Daoy (cell line): ENCODE measurements at regions not wholly inside any gene's neighbourhood (a gene's known extent, or its start where the extent isn't known, plus 50 kb on each side); places are given as distances from the start of the nearest gene placed in this dataset.
A peak's percentile ranks its signal among the peaks of the same experiment; 100 is the strongest.
"Not testable (repeated sequence)": the region's sequence is repeated elsewhere in the genome, so short reads cannot be mapped to it uniquely, and the experiment has no call there.

ENCODE experiments used
- DNase-seq: peaks from one replicate; pipeline ENCODE4 v3.0.0-alpha.2; 2015; ENCODE audit warnings: low read depth

GRCh38 chr17:70924776-70925175 is 755.4 kb downstream of the KCNJ2 start:
- no peak for DNase-seq

- no peak for DNase-seq
These were observed 759.9 kb downstream of the KCNJ2 start for GRCh38 chr17:70929226-70929625.

GRCh38 chr17:70934231-70934630 is 764.9 kb downstream of the KCNJ2 start:
- no peak for DNase-seq

GRCh38 chr17:70934835-70935234 is 765.5 kb downstream of the KCNJ2 start:
- DNase-seq, result no peak

- no peak for DNase-seq
These were observed 767.4 kb downstream of the KCNJ2 start for GRCh38 chr17:70936724-70937123.

- DNase-seq, result no peak
These were observed 769.0 kb downstream of the KCNJ2 start for GRCh38 chr17:70938336-70938735.

- DNase-seq, result peak; percentile 25
These were observed 776.1 kb downstream of the KCNJ2 start for GRCh38 chr17:70945386-70945785.

- DNase-seq, result no peak
These were observed 777.9 kb downstream of the KCNJ2 start for GRCh38 chr17:70947215-70947614.

- DNase-seq, result no peak
These were observed 778.6 kb downstream of the KCNJ2 start for GRCh38 chr17:70947636-70948565.

- DNase-seq, result not testable (repeated sequence)
These were observed 783.8 kb downstream of the KCNJ2 start for GRCh38 chr17:70953140-70953539.

GRCh38 chr17:70955441-70955840 is 786.1 kb downstream of the KCNJ2 start:
- DNase-seq, result no peak

GRCh38 chr17:70956726-70957125 is 787.4 kb downstream of the KCNJ2 start:
- DNase-seq, result no peak

- DNase-seq, result peak; percentile 15
These were observed 792.0 kb downstream of the KCNJ2 start for GRCh38 chr17:70961341-70961740.

- no peak for DNase-seq
These were observed 799.0 kb downstream of the KCNJ2 start for GRCh38 chr17:70968302-70968701.

GRCh38 chr17:70969521-70970034 is 800.2 kb downstream of the KCNJ2 start:
- no peak for DNase-seq

- DNase-seq, result no peak
These were observed 807.1 kb downstream of the KCNJ2 start for GRCh38 chr17:70976447-70976846.

GRCh38 chr17:70984873-70985272 is 815.5 kb downstream of the KCNJ2 start:
- no peak for DNase-seq

GRCh38 chr17:70987867-70988340 is 818.6 kb downstream of the KCNJ2 start:
- DNase-seq, result no peak

- no peak for DNase-seq
These were observed 819.3 kb downstream of the KCNJ2 start for GRCh38 chr17:70988622-70989021.

GRCh38 chr17:70989280-70989679 is 819.9 kb downstream of the KCNJ2 start:
- no peak for DNase-seq

- no peak for DNase-seq
These were observed 824.9 kb downstream of the KCNJ2 start for GRCh38 chr17:70994194-70994593.

- no peak for DNase-seq
These were observed 826.7 kb downstream of the KCNJ2 start for GRCh38 chr17:70995997-70996396.

- no peak for DNase-seq
These were observed 834.4 kb downstream of the KCNJ2 start for GRCh38 chr17:71003736-71004135.
